Heart right ventricle (tissue), 16 donors: ENCODE measurements at regions not wholly inside any gene's neighbourhood (a gene's known extent, or its start where the extent isn't known, plus 50 kb on each side); places are given as distances from the start of the nearest gene placed in this dataset.
A peak's percentile ranks its signal among the peaks of the same experiment; 100 is the strongest.

ENCODE experiments used
- ATAC-seq, 8 donors: fragments of 200-7000 bp; cut with Tn5 transposase; one replicate each; pipeline ENCODE4 v1.9.1; 2020; ENCODE audit warnings: mild to moderate bottlenecking in 8 of 8, moderate library complexity in 8 of 8, moderate number of reproducible peaks in 1 of 8
- DNase-seq, 2 donors: peaks; one replicate each; pipeline ENCODE4 v3.0.0-alpha.2; 2020
- H3K27ac ChIP-seq, 10 donors: fragments of 200-600 bp; sonication (generic) in 2 of 10; one replicate each; pipeline versions ENCODE4 v1.5.0 to v1.8.0; 2020 to 2022; ENCODE audit warnings: mild to moderate bottlenecking in 3 of 10
- H3K27me3 ChIP-seq, 7 donors: fragments of 200-600 bp; one replicate each; pipeline ENCODE4 v1.8.0; 2021 to 2022; ENCODE audit warnings: mild to moderate bottlenecking in 2 of 7
- H3K36me3 ChIP-seq, 9 donors: fragments of 200-600 bp; sonication (generic) in 1 of 9; one replicate each; pipeline versions ENCODE4 v1.5.0 to v1.8.0; 2020 to 2022; ENCODE audit warnings: mild to moderate bottlenecking in 2 of 9
- H3K4me1 ChIP-seq, 9 donors: fragments of 200-600 bp; sonication (generic) in 1 of 9; one replicate each; pipeline versions ENCODE4 v1.5.0 to v1.8.0; 2020 to 2022; ENCODE audit warnings: mild to moderate bottlenecking in 4 of 9
- H3K4me3 ChIP-seq, 10 donors: fragments of 200-600 bp; sonication (generic) in 2 of 10; one replicate each; pipeline versions ENCODE4 v1.5.0 to v1.8.0; 2020 to 2022; ENCODE audit warnings: mild to moderate bottlenecking in 7 of 10, moderate library complexity in 2 of 10
- H3K9me3 ChIP-seq, 11 donors: fragments of 200-600 bp in 10 of 11; sonication (generic) in 2 of 11; one replicate each; pipeline versions ENCODE4 v1.5.0 to v1.8.0; 2013 to 2022; ENCODE audit warnings: mild to moderate bottlenecking in 2 of 11, control low read depth in 1 of 11, moderate library complexity in 1 of 11
- CTCF ChIP-seq, 9 donors: fragments of 200-600 bp; sonication (generic) in 2 of 9; IDR thresholded peaks; one replicate each; pipeline versions ENCODE4 v1.5.0 to v1.8.0; 2021 to 2022; ENCODE audit warnings: antibody characterized with exemption in 9 of 9, mild to moderate bottlenecking in 5 of 9, moderate library complexity in 1 of 9
- WGBS, 2 donors: extraction: QIAGEN DNeasy Blood & Tissue Kit; methylation state at CpG; one replicate each; pipeline ENCODE4 v1.1.7; 2013; ENCODE audit warnings: inconsistent platforms in 1 of 2; 5-methylcytosine and 5-hydroxymethylcytosine counted together
- intact Hi-C, 10 donors: fragments of 100-400 bp; cut with DNase I; formaldehyde crosslinking; loops; one replicate each; pipeline versions ENCODE4 v1.11.1 to v1.14.2; 2022
- donor health status: Arrhythmogenic right ventricular cardiomyopathy.
- donor health status: ischemic (EF 13 %, LVEDD 7.1; RV severe dilation, severe dysfunction).
- donor health status: healthy with polysubstance abuse.
- donor health status: DM: no; HTN: yes; CAD: no.
- donor health status: DM: no; HTN: no; CAD: no.
- donor health status: ischemic (EF 25% LVEDD 6.9; RV normal size, moderate dysfunction).
- donor health status: ischemic (EF 25% LVEDD 5.7; RV mildly dilated, moderate dysfunction).
- donor health status: healthy.
- donor health status: DM: yes; HTN: yes; CAD: no.
- donor health status: Ischemic cardiomyopathy.
- donor health status: ischemic (EF 35%, LVEDD 5.7; RV mildly dilated, moderate dysfunction).
- donor health status: nonischemic (EF 11% LVEDD 7.7; RV severe dilation, severe dysfunction).
- donor health status: DM: yes; HTN: yes; CAD: no.
- donor health status: PGD.
- donor health status: ischemic (EF 29% LVEDD 5.4; RV normal size, mild dysfunction).
- donor health status: nonischemic (EF 23%, LVEDD 6.1; RV moderate dilation, normal function).

GRCh38 chr2:23249348-23249747, 135.6 kb upstream of the KLHL29 start:
- no peak for TF ChIP-seq CTCF (IDR thresholded peaks at IDR 0.05)
- H3K4me3 ChIP-seq = no peak overlapping the region
- no peaks in the 10 kb centered on the region for H3K36me3 ChIP-seq
- no peak overlapping the region for H3K27ac ChIP-seq
- H3K9me3 ChIP-seq = no peaks in the 10 kb centered on the region
- DNase-seq (peak in 1 of 2 donors; percentile 29), ATAC-seq (peak in 5 of 8 donors; percentile 63 to 92 (median 78))
- peaks cover 0 to 5% (median 0%) of the 10 kb centered on the region in 9 donors for H3K4me1 ChIP-seq
- intact Hi-C loops = no loop called here
- 51 to 77% methylated on average over 5 of the region's 5 CpGs for WGBS, 2 donors
- no peaks in the 10 kb centered on the region for H3K27me3 ChIP-seq

GRCh38 chr2:23250371-23250770, 134.6 kb upstream of the KLHL29 start:
- H3K27me3 ChIP-seq = no peaks in the 10 kb centered on the region
- H3K9me3 ChIP-seq = no peaks in the 10 kb centered on the region
- ATAC-seq (peak in 3 of 8 donors; percentile 72 to 91 (median 73)), DNase-seq (peak in 1 of 2 donors; percentile 24)
- no peaks in the 10 kb centered on the region for H3K36me3 ChIP-seq
- H3K27ac ChIP-seq = no peak overlapping the region
- no peak overlapping the region for H3K4me3 ChIP-seq
- WGBS, 2 donors = 47 to 50% methylated on average over 2 of the region's 2 CpGs
- peaks cover 0 to 5% (median 0%) of the 10 kb centered on the region in 9 donors for H3K4me1 ChIP-seq
- TF ChIP-seq CTCF (IDR thresholded peaks at IDR 0.05) = no peak
- intact Hi-C loops = no loop called here

GRCh38 chr2:23256643-23257042, 128.3 kb upstream of the KLHL29 start:
- no peak for ATAC-seq
- Histone ChIP-seq H3K27ac (no peak overlapping the region), H3K9me3 (no peaks in the 10 kb centered on the region), H3K4me1 (no peaks in the 10 kb centered on the region), H3K4me3 (no peak overlapping the region), H3K36me3 (no peaks in the 10 kb centered on the region), H3K27me3 (peaks cover 0 to 7% (median 0%) of the 10 kb centered on the region in 7 donors)
- intact Hi-C loops = no loop called here
- 64 to 75% methylated on average over 2 of the region's 2 CpGs for WGBS, 2 donors
- TF ChIP-seq CTCF (IDR thresholded peaks at IDR 0.05) = no peak
- DNase-seq = no peak

GRCh38 chr2:23260621-23261020, 124.4 kb upstream of the KLHL29 start:
- Histone ChIP-seq H3K4me1 (no peaks in the 10 kb centered on the region), H3K9me3 (no peaks in the 10 kb centered on the region), H3K4me3 (no peak overlapping the region), H3K27ac (no peak overlapping the region), H3K36me3 (no peaks in the 10 kb centered on the region), H3K27me3 (peaks cover 0 to 7% (median 0%) of the 10 kb centered on the region in 7 donors)
- no peak for TF ChIP-seq CTCF (IDR thresholded peaks at IDR 0.05)
- 36 to 53% methylated on average over 3 of the region's 3 CpGs for WGBS, 2 donors
- ATAC-seq (no peak), DNase-seq (no peak)
- intact Hi-C loops = no loop called here
